ENCODE measurements at regions not wholly inside any gene's neighbourhood (a gene's known extent, or its start where the extent isn't known, plus 50 kb on each side); places are given as distances from the start of the nearest gene placed in this dataset.

- H4K20me1 ChIP-seq (ENCODE audit: insufficient read depth, low read length) = no peaks in the 10 kb centered on the region
- Mint-ChIP-seq H3K27me3 (ENCODE audit: low read depth, unreplicated experiment) (peaks cover 5% of the 10 kb centered on the region), H3K36me3 (ENCODE audit: low read depth, unreplicated experiment) (no peaks in the 10 kb centered on the region), H3K4me1 (ENCODE audit: low read depth, unreplicated experiment) (no peaks in the 10 kb centered on the region), H3K27ac (ENCODE audit: unreplicated experiment) (no peak overlapping the region), H3K9me3 (ENCODE audit: unreplicated experiment) (peaks cover 6% of the 10 kb centered on the region), H3K4me3 (ENCODE audit: unreplicated experiment) (no peak overlapping the region)
- H3K9me3 ChIP-seq (ENCODE audit: insufficient read depth, low read depth, low read length) = no peaks in the 10 kb centered on the region
- no peak overlapping the region for H3K4me3 ChIP-seq (ENCODE audit: insufficient read depth, low read depth, low read length)
- FAIRE-seq = no peak
- H3K36me3 ChIP-seq (ENCODE audit: insufficient read depth, low read length) = no peaks in the 10 kb centered on the region
- no peaks in the 10 kb centered on the region for H3K79me2 ChIP-seq (ENCODE audit: insufficient read depth, low read length)
- no peaks in the 10 kb centered on the region for H3K27me3 ChIP-seq (ENCODE audit: insufficient read depth, low read length)
- no peak overlapping the region for H3K9ac ChIP-seq (ENCODE audit: low read length)
- no peak overlapping the region for H3K4me2 ChIP-seq (ENCODE audit: low read length)
- DNase-seq (ENCODE audit: low read depth) = no peak
- H3K4me1 ChIP-seq (ENCODE audit: insufficient read depth, low read length) = no peaks in the 10 kb centered on the region
- no peak overlapping the region for H2AFZ ChIP-seq (ENCODE audit: low read depth, low read length)
- H3K27ac ChIP-seq (ENCODE audit: low read depth, low read length) = no peak overlapping the region
- TF ChIP-seq EZH2 (IDR thresholded peaks at IDR 0.05; ENCODE audit: insufficient read depth, low read length) = no peak
- TF ChIP-seq CTCF (IDR thresholded peaks at IDR 0.05; ENCODE audit: insufficient read depth, low read depth, low read length) = no peak
Observed at GRCh38 chr18:61237529-61237928, 95.7 kb upstream of the CDH20 start.

- Mint-ChIP-seq H3K4me3 (ENCODE audit: unreplicated experiment) (no peak overlapping the region), H3K36me3 (ENCODE audit: low read depth, unreplicated experiment) (no peaks in the 10 kb centered on the region), H3K27ac (ENCODE audit: unreplicated experiment) (no peak overlapping the region), H3K27me3 (ENCODE audit: low read depth, unreplicated experiment) (peaks cover 5% of the 10 kb centered on the region), H3K9me3 (ENCODE audit: unreplicated experiment) (peaks cover 6% of the 10 kb centered on the region), H3K4me1 (ENCODE audit: low read depth, unreplicated experiment) (no peaks in the 10 kb centered on the region)
- no peak overlapping the region for H3K4me2 ChIP-seq (ENCODE audit: low read length)
- H3K9me3 ChIP-seq (ENCODE audit: insufficient read depth, low read depth, low read length) = no peaks in the 10 kb centered on the region
- no peaks in the 10 kb centered on the region for H3K36me3 ChIP-seq (ENCODE audit: insufficient read depth, low read length)
- H3K4me3 ChIP-seq (ENCODE audit: insufficient read depth, low read depth, low read length) = no peak overlapping the region
- H3K27ac ChIP-seq (ENCODE audit: low read depth, low read length) = no peak overlapping the region
- no peaks in the 10 kb centered on the region for H4K20me1 ChIP-seq (ENCODE audit: insufficient read depth, low read length)
- TF ChIP-seq CTCF (IDR thresholded peaks at IDR 0.05; ENCODE audit: insufficient read depth, low read depth, low read length) = no peak
- no peak for TF ChIP-seq EZH2 (IDR thresholded peaks at IDR 0.05; ENCODE audit: insufficient read depth, low read length)
- no peaks in the 10 kb centered on the region for H3K27me3 ChIP-seq (ENCODE audit: insufficient read depth, low read length)
- no peak overlapping the region for H2AFZ ChIP-seq (ENCODE audit: low read depth, low read length)
- DNase-seq (ENCODE audit: low read depth) (no peak), FAIRE-seq (no peak)
- H3K4me1 ChIP-seq (ENCODE audit: insufficient read depth, low read length) = no peaks in the 10 kb centered on the region
- H3K9ac ChIP-seq (ENCODE audit: low read length) = no peak overlapping the region
- H3K79me2 ChIP-seq (ENCODE audit: insufficient read depth, low read length) = no peaks in the 10 kb centered on the region
Observed at GRCh38 chr18:61239051-61239450, 94.2 kb upstream of the CDH20 start.

GRCh38 chr18:61241260-61241853, 91.9 kb upstream of the CDH20 start:
- H3K4me2 ChIP-seq (ENCODE audit: low read length) = no peak overlapping the region
- Mint-ChIP-seq H3K27ac (ENCODE audit: unreplicated experiment) (no peak overlapping the region), H3K4me3 (ENCODE audit: unreplicated experiment) (no peak overlapping the region), H3K36me3 (ENCODE audit: low read depth, unreplicated experiment) (no peaks in the 10 kb centered on the region), H3K4me1 (ENCODE audit: low read depth, unreplicated experiment) (no peaks in the 10 kb centered on the region), H3K27me3 (ENCODE audit: low read depth, unreplicated experiment) (peaks cover 11% of the 10 kb centered on the region), H3K9me3 (ENCODE audit: unreplicated experiment) (peaks cover 6% of the 10 kb centered on the region)
- no peak overlapping the region for H3K9ac ChIP-seq (ENCODE audit: low read length)
- H2AFZ ChIP-seq (ENCODE audit: low read depth, low read length) = no peak overlapping the region
- H3K79me2 ChIP-seq (ENCODE audit: insufficient read depth, low read length) = no peaks in the 10 kb centered on the region
- H3K4me1 ChIP-seq (ENCODE audit: insufficient read depth, low read length) = no peaks in the 10 kb centered on the region
- H3K4me3 ChIP-seq (ENCODE audit: insufficient read depth, low read depth, low read length) = no peak overlapping the region
- no peaks in the 10 kb centered on the region for H4K20me1 ChIP-seq (ENCODE audit: insufficient read depth, low read length)
- TF ChIP-seq CTCF (IDR thresholded peaks at IDR 0.05; ENCODE audit: insufficient read depth, low read depth, low read length) = no peak
- TF ChIP-seq EZH2 (IDR thresholded peaks at IDR 0.05; ENCODE audit: insufficient read depth, low read length) = no peak
- H3K9me3 ChIP-seq (ENCODE audit: insufficient read depth, low read depth, low read length) = no peaks in the 10 kb centered on the region
- H3K27ac ChIP-seq (ENCODE audit: low read depth, low read length) = no peak overlapping the region
- no peaks in the 10 kb centered on the region for H3K27me3 ChIP-seq (ENCODE audit: insufficient read depth, low read length)
- no peaks in the 10 kb centered on the region for H3K36me3 ChIP-seq (ENCODE audit: insufficient read depth, low read length)
- FAIRE-seq (no peak), DNase-seq (ENCODE audit: low read depth) (no peak)

All from astrocyte (in vitro differentiated cells and primary cell).